ENCODE measurements at regions not wholly inside any gene's neighbourhood (a gene's known extent, or its start where the extent isn't known, plus 50 kb on each side); places are given as distances from the start of the nearest gene placed in this dataset.

- Histone ChIP-seq H3K9me2 (replicated peaks; ENCODE audit: insufficient read depth, low read length) (no peaks in the 10 kb centered on the region), H3K4me2 (ENCODE audit: low read depth, low read length, poor library complexity, severe bottlenecking) (no peak overlapping the region), H3K9me3 (ENCODE audit: insufficient read depth, low read length) (no peaks in the 10 kb centered on the region), H3K36me3 (ENCODE audit: low read length) (no peaks in the 10 kb centered on the region), H4K20me1 (ENCODE audit: low read depth, low read length) (no peaks in the 10 kb centered on the region), H3K9ac (ENCODE audit: low read length) (no peak overlapping the region), H3K27ac (ENCODE audit: low read depth, low read length) (no peak overlapping the region), H2AFZ (ENCODE audit: low read depth, low read length, severe bottlenecking) (no peak overlapping the region), H3K27me3 (ENCODE audit: low read length) (no peaks in the 10 kb centered on the region), H3F3A (ENCODE audit: insufficient read depth) (no peaks in the 10 kb centered on the region), H3K79me2 (ENCODE audit: insufficient read depth, low read length) (no peaks in the 10 kb centered on the region), H3K4me3 (ENCODE audit: insufficient read depth, low read length, poor library complexity, severe bottlenecking) (no peak overlapping the region)
- no peak for TF ChIP-seq EZH2phosphoT487 (conservative IDR thresholded peaks at IDR 0.05; ENCODE audit: low read length)
- no peak for TF ChIP-seq CTCF (IDR thresholded peaks at IDR 0.05; ENCODE audit: insufficient read depth, low read length, poor library complexity, severe bottlenecking)
Observed at GRCh38 chr5:156137071-156137869, 189.7 kb upstream of the SGCD start.

- no peaks in the 10 kb centered on the region for H4K20me1 ChIP-seq (ENCODE audit: low read depth, low read length)
- H3K27me3 ChIP-seq (ENCODE audit: low read length) = no peaks in the 10 kb centered on the region
- H3K9me2 ChIP-seq (replicated peaks; ENCODE audit: insufficient read depth, low read length) = no peaks in the 10 kb centered on the region
- H3K9ac ChIP-seq (ENCODE audit: low read length) = no peak overlapping the region
- H3K27ac ChIP-seq (ENCODE audit: low read depth, low read length) = no peak overlapping the region
- H3F3A ChIP-seq (ENCODE audit: insufficient read depth) = no peaks in the 10 kb centered on the region
- no peak overlapping the region for H3K4me3 ChIP-seq (ENCODE audit: insufficient read depth, low read length, poor library complexity, severe bottlenecking)
- H3K4me2 ChIP-seq (ENCODE audit: low read depth, low read length, poor library complexity, severe bottlenecking) = no peak overlapping the region
- no peaks in the 10 kb centered on the region for H3K36me3 ChIP-seq (ENCODE audit: low read length)
- no peak for TF ChIP-seq EZH2phosphoT487 (conservative IDR thresholded peaks at IDR 0.05; ENCODE audit: low read length)
- TF ChIP-seq CTCF (IDR thresholded peaks at IDR 0.05; ENCODE audit: insufficient read depth, low read length, poor library complexity, severe bottlenecking) = no peak
- H3K9me3 ChIP-seq (ENCODE audit: insufficient read depth, low read length) = no peaks in the 10 kb centered on the region
- no peaks in the 10 kb centered on the region for H3K79me2 ChIP-seq (ENCODE audit: insufficient read depth, low read length)
- no peak overlapping the region for H2AFZ ChIP-seq (ENCODE audit: low read depth, low read length, severe bottlenecking)
Observed at GRCh38 chr5:156142867-156143266, 184.1 kb upstream of the SGCD start.

- Histone ChIP-seq H3K9ac (ENCODE audit: low read length) (no peak overlapping the region), H3K79me2 (ENCODE audit: insufficient read depth, low read length) (no peaks in the 10 kb centered on the region), H3K27me3 (ENCODE audit: low read length) (no peaks in the 10 kb centered on the region), H3F3A (ENCODE audit: insufficient read depth) (no peaks in the 10 kb centered on the region), H2AFZ (ENCODE audit: low read depth, low read length, severe bottlenecking) (no peak overlapping the region), H4K20me1 (ENCODE audit: low read depth, low read length) (no peaks in the 10 kb centered on the region), H3K9me2 (replicated peaks; ENCODE audit: insufficient read depth, low read length) (no peaks in the 10 kb centered on the region), H3K4me2 (ENCODE audit: low read depth, low read length, poor library complexity, severe bottlenecking) (no peak overlapping the region), H3K9me3 (ENCODE audit: insufficient read depth, low read length) (no peaks in the 10 kb centered on the region), H3K27ac (ENCODE audit: low read depth, low read length) (no peak overlapping the region), H3K4me3 (ENCODE audit: insufficient read depth, low read length, poor library complexity, severe bottlenecking) (no peak overlapping the region), H3K36me3 (ENCODE audit: low read length) (no peaks in the 10 kb centered on the region)
- TF ChIP-seq EZH2phosphoT487 (conservative IDR thresholded peaks at IDR 0.05; ENCODE audit: low read length) (no peak), CTCF (IDR thresholded peaks at IDR 0.05; ENCODE audit: insufficient read depth, low read length, poor library complexity, severe bottlenecking) (no peak)
Observed at GRCh38 chr5:156147261-156147943, 179.6 kb upstream of the SGCD start.
